ENCODE measurements at regions not wholly inside any gene's neighbourhood (a gene's known extent, or its start where the extent isn't known, plus 50 kb on each side); places are given as distances from the start of the nearest gene placed in this dataset.

GRCh38 chr20:56809668-56810067, 180.6 kb downstream of the TFAP2C start:
- no peak for DNase-seq
- Histone ChIP-seq H3K27me3 (ENCODE audit: control insufficient read depth in 1 of 2, insufficient read depth in 2 of 2, low read length in 2 of 2) (no peaks in the 10 kb centered on the region), H3K4me1 (ENCODE audit: insufficient read depth, low read length) (no peaks in the 10 kb centered on the region), H3K4me3 (ENCODE audit: low read length) (no peak overlapping the region), H3K9me3 (ENCODE audit: control insufficient read depth in 1 of 2, insufficient read depth in 1 of 2, low read length in 2 of 2) (peaks cover 0 to 8% of the 10 kb centered on the region in 2 experiments), H3K36me3 (ENCODE audit: insufficient read depth, low read length) (no peaks in the 10 kb centered on the region), H3K27ac (ENCODE audit: low read depth in 1 of 2, low read length in 2 of 2) (no peak overlapping the region)
- ATAC-seq (ENCODE audit: poor library complexity) = no peak
- Mint-ChIP-seq H3K27ac (no peak overlapping the region), H3K27me3 (peaks cover 36% of the 10 kb centered on the region), H3K36me3 (ENCODE audit: low read depth) (no peaks in the 10 kb centered on the region), H3K4me1 (ENCODE audit: low read depth) (no peaks in the 10 kb centered on the region), H3K4me3 (no peak overlapping the region), H3K9me3 (peaks cover 2% of the 10 kb centered on the region)
- TF ChIP-seq CTCF (IDR thresholded peaks at IDR 0.05) = no peak
- POLR2A ChIA-PET = no interaction called here
- CTCF ChIA-PET = no interaction called here
- intact Hi-C loops (cut with DNase I, micrococcal nuclease) = no loop called here

GRCh38 chr20:56810141-56810540, 181.0 kb downstream of the TFAP2C start:
- no peak overlapping the region for H3K27ac ChIP-seq (ENCODE audit: low read depth in 1 of 2, low read length in 2 of 2)
- ChIA-PET POLR2A (no interaction called here), CTCF (no interaction called here)
- H3K4me1 ChIP-seq (ENCODE audit: insufficient read depth, low read length) = no peaks in the 10 kb centered on the region
- Mint-ChIP-seq H3K36me3 (ENCODE audit: low read depth) (no peaks in the 10 kb centered on the region), H3K4me3 (no peak overlapping the region), H3K27ac (no peak overlapping the region), H3K4me1 (ENCODE audit: low read depth) (no peaks in the 10 kb centered on the region), H3K27me3 (peaks cover 36% of the 10 kb centered on the region), H3K9me3 (peaks cover 2% of the 10 kb centered on the region)
- intact Hi-C loops (cut with DNase I, micrococcal nuclease) = no loop called here
- no peaks in the 10 kb centered on the region for H3K36me3 ChIP-seq (ENCODE audit: insufficient read depth, low read length)
- no peak for TF ChIP-seq CTCF (IDR thresholded peaks at IDR 0.05)
- no peak overlapping the region for H3K4me3 ChIP-seq (ENCODE audit: low read length)
- peaks cover 0 to 8% of the 10 kb centered on the region in 2 experiments for H3K9me3 ChIP-seq (ENCODE audit: control insufficient read depth in 1 of 2, insufficient read depth in 1 of 2, low read length in 2 of 2)
- ATAC-seq (ENCODE audit: poor library complexity) (no peak), DNase-seq (no peak)
- no peaks in the 10 kb centered on the region for H3K27me3 ChIP-seq (ENCODE audit: control insufficient read depth in 1 of 2, insufficient read depth in 2 of 2, low read length in 2 of 2)

- Histone ChIP-seq H3K9me3 (ENCODE audit: control insufficient read depth in 1 of 2, insufficient read depth in 1 of 2, low read length in 2 of 2) (peaks cover 0 to 5% of the 10 kb centered on the region in 2 experiments), H3K4me1 (ENCODE audit: insufficient read depth, low read length) (no peaks in the 10 kb centered on the region), H3K4me3 (ENCODE audit: low read length) (no peak overlapping the region), H3K27ac (ENCODE audit: low read depth in 1 of 2, low read length in 2 of 2) (no peak overlapping the region), H3K36me3 (ENCODE audit: insufficient read depth, low read length) (no peaks in the 10 kb centered on the region), H3K27me3 (ENCODE audit: control insufficient read depth in 1 of 2, insufficient read depth in 2 of 2, low read length in 2 of 2) (no peaks in the 10 kb centered on the region)
- peaks cover 15% of the 10 kb centered on the region for H3K27me3 Mint-ChIP-seq
- peaks cover 2% of the 10 kb centered on the region for H3K9me3 Mint-ChIP-seq
- ChIA-PET POLR2A (no interaction called here), CTCF (no interaction called here)
- no peak overlapping the region for H3K27ac Mint-ChIP-seq
- ATAC-seq (ENCODE audit: poor library complexity) = no peak
- H3K4me1 Mint-ChIP-seq (ENCODE audit: low read depth) = no peaks in the 10 kb centered on the region
- no peak for DNase-seq
- H3K36me3 Mint-ChIP-seq (ENCODE audit: low read depth) = no peaks in the 10 kb centered on the region
- no peak overlapping the region for H3K4me3 Mint-ChIP-seq
- intact Hi-C loops (cut with DNase I, micrococcal nuclease) = no loop called here
- no peak for TF ChIP-seq CTCF (IDR thresholded peaks at IDR 0.05)
Measured at GRCh38 chr20:56815796-56816195, 186.7 kb downstream of the TFAP2C start.

All from CD4-positive, alpha-beta T cell (primary cell).